WTC11 (cell line): ENCODE measurements at regions not wholly inside any gene's neighbourhood (a gene's known extent, or its start where the extent isn't known, plus 50 kb on each side); places are given as distances from the start of the nearest gene placed in this dataset.

Experiments
- CTCF ChIP-seq: fragments of 200-600 bp; IDR thresholded peaks from 2 replicates; pipeline ENCODE4 v1.8.0; 2022; ENCODE audit warnings: antibody characterized with exemption
- FOXP1 ChIP-seq: sonication (generic); formaldehyde crosslinking; IDR thresholded peaks from 2 replicates; pipeline ENCODE4 v1.8.0; 2022; ENCODE audit warnings: missing genetic modification reagents, mild to moderate bottlenecking, moderate library complexity, borderline replicate concordance
- HMGXB4 ChIP-seq: sonication (generic); formaldehyde crosslinking; IDR thresholded peaks from 2 replicates; pipeline ENCODE4 v1.8.1; 2023; ENCODE audit warnings: mild to moderate bottlenecking, moderate library complexity, missing genetic modification reagents
- PRDM15 ChIP-seq: sonication (generic); formaldehyde crosslinking; IDR thresholded peaks from 2 replicates; pipeline ENCODE4 v1.8.0; 2022; ENCODE audit warnings: missing genetic modification reagents

GRCh38 chr20:24831232-24831631, 117.8 kb upstream of the CST7 start:
- TF ChIP-seq CTCF (no peak), PRDM15 (CRISPR knock-in tag) (no peak), HMGXB4 (CRISPR knock-in tag) (no peak), FOXP1 (no peak)
